NB4 (cell line): ENCODE measurements at regions not wholly inside any gene's neighbourhood (a gene's known extent, or its start where the extent isn't known, plus 50 kb on each side); places are given as distances from the start of the nearest gene placed in this dataset.

Source experiments
- MYC ChIP-seq: IDR thresholded peaks from 2 replicates; pipeline ENCODE4 v1.6.1; 2011; ENCODE audit warnings: low read depth, low read length
- POLR2A ChIP-seq: IDR thresholded peaks from 2 replicates; pipeline ENCODE4 v1.6.1; 2011; ENCODE audit warnings: mild to moderate bottlenecking; ENCODE audit not compliant: insufficient read length; ENCODE audit errors: extremely low read depth
- TF ChIP-seq, protein P1 (sequence below): IDR thresholded peaks from one replicate; pipeline ENCODE4 v1.5.1; 2012; ENCODE audit warnings: low read depth, low read length

DNA sequence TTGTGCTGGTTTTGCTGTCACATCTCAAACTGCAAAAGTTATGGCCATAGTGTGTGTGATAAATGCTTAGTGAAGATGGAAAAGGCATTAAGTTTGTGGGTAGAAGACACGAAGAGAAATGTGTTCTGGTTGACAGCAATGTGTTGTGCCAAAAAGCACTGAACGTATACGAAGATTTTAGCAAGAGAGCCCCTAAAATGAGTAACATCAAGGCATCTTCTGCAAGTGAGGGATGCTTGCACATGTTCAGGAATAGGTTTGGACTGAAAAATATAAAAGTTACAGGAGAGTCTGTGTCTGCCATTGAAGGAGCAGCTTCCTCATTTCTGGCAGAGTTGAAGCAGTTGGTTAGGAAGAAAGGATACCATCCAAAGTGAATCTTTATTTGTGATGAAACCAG, 167.1 kb downstream of the ADAMTS15 start:
- TF ChIP-seq, protein P1, sequence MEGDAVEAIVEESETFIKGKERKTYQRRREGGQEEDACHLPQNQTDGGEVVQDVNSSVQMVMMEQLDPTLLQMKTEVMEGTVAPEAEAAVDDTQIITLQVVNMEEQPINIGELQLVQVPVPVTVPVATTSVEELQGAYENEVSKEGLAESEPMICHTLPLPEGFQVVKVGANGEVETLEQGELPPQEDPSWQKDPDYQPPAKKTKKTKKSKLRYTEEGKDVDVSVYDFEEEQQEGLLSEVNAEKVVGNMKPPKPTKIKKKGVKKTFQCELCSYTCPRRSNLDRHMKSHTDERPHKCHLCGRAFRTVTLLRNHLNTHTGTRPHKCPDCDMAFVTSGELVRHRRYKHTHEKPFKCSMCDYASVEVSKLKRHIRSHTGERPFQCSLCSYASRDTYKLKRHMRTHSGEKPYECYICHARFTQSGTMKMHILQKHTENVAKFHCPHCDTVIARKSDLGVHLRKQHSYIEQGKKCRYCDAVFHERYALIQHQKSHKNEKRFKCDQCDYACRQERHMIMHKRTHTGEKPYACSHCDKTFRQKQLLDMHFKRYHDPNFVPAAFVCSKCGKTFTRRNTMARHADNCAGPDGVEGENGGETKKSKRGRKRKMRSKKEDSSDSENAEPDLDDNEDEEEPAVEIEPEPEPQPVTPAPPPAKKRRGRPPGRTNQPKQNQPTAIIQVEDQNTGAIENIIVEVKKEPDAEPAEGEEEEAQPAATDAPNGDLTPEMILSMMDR, result no peak
- TF ChIP-seq MYC (no peak), POLR2A (no peak)
